ENCODE measurements at regions not wholly inside any gene's neighbourhood (a gene's known extent, or its start where the extent isn't known, plus 50 kb on each side); places are given as distances from the start of the nearest gene placed in this dataset.

DNA sequence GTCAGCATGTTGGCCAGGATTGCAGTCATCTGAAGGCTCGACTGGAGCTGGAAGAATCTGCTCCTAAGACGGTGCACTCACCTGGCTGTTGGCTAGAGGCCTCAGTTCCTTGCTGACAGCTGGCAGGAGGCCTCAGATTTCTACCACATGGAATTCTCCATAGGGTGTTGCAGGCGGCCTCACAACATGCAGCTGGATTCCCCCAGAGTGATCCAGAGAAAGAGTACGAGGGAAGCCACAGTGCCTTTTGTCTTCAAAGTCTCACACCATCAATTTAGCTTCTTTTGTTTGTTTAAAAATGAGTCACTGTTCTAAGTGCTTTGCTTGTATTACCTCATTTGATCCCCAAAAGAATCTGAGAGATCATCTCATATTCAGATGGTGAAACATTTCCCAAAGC is 65.5 kb upstream of the FYN start:
- no peaks in the 10 kb centered on the region for H3K4me1 ChIP-seq
- no peak for DNase-seq
- H3K36me3 ChIP-seq = no peaks in the 10 kb centered on the region
- TF ChIP-seq, protein P1, sequence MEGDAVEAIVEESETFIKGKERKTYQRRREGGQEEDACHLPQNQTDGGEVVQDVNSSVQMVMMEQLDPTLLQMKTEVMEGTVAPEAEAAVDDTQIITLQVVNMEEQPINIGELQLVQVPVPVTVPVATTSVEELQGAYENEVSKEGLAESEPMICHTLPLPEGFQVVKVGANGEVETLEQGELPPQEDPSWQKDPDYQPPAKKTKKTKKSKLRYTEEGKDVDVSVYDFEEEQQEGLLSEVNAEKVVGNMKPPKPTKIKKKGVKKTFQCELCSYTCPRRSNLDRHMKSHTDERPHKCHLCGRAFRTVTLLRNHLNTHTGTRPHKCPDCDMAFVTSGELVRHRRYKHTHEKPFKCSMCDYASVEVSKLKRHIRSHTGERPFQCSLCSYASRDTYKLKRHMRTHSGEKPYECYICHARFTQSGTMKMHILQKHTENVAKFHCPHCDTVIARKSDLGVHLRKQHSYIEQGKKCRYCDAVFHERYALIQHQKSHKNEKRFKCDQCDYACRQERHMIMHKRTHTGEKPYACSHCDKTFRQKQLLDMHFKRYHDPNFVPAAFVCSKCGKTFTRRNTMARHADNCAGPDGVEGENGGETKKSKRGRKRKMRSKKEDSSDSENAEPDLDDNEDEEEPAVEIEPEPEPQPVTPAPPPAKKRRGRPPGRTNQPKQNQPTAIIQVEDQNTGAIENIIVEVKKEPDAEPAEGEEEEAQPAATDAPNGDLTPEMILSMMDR (IDR thresholded peaks at IDR 0.05) = no peak
- TF ChIP-seq POLR2A (IDR thresholded peaks at IDR 0.05) = no peak
- H3K27me3 ChIP-seq = peaks cover 0 to 25% (median 0%) of the 10 kb centered on the region in 4 donors
- no peak overlapping the region for H3K27ac ChIP-seq
- intact Hi-C loops (cut with DNase I) = no loop called here
- H3K4me3 ChIP-seq = no peak overlapping the region
- WGBS, 2 donors = 14 to 41% methylated on average over 3 of the region's 4 CpGs
- H3K9me3 ChIP-seq = no peaks in the 10 kb centered on the region

GRCh38 chr6:111939902-111940301 is 66.7 kb upstream of the FYN start:
- no peak for DNase-seq
- intact Hi-C loops (cut with DNase I) = no loop called here
- no peak for TF ChIP-seq POLR2A (IDR thresholded peaks at IDR 0.05)
- TF ChIP-seq, protein P1 (IDR thresholded peaks at IDR 0.05) = no peak
- Histone ChIP-seq H3K9me3 (no peaks in the 10 kb centered on the region), H3K4me3 (no peak overlapping the region), H3K36me3 (no peaks in the 10 kb centered on the region), H3K4me1 (no peaks in the 10 kb centered on the region), H3K27me3 (peaks cover 0 to 14% (median 0%) of the 10 kb centered on the region in 4 donors), H3K27ac (no peak overlapping the region)
- WGBS, 2 donors = 51 to 68% methylated on average over 2 of the region's 2 CpGs

DNA sequence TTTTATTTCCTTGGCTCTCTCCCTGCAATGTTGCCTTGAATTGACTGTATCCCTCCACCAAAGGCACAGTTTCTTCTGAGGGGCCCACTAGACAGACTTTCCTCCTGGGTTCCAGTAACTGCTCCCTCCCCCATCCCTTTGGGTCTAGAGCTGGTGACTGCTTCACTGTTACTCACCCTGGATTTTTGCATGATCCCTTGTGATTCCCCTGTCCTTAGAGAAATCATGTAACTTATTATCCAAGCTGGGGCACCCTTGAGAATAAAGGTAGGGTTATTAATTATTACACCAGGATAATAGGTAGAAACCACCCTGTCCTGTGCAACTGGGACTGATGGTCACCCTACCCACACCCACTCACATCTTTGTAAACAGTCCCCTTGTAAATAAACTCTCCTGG is 67.5 kb upstream of the FYN start:
- Histone ChIP-seq H3K27ac (no peak overlapping the region), H3K27me3 (peaks cover 0 to 8% (median 0%) of the 10 kb centered on the region in 4 donors), H3K9me3 (no peaks in the 10 kb centered on the region), H3K4me1 (no peaks in the 10 kb centered on the region), H3K4me3 (no peak overlapping the region), H3K36me3 (no peaks in the 10 kb centered on the region)
- DNase-seq = no peak
- TF ChIP-seq, protein P1 (IDR thresholded peaks at IDR 0.05) = no peak
- TF ChIP-seq POLR2A (IDR thresholded peaks at IDR 0.05) = no peak
- intact Hi-C loops (cut with DNase I) = no loop called here

- DNase-seq = no peak
- H3K9me3 ChIP-seq = no peaks in the 10 kb centered on the region
- no peak overlapping the region for H3K27ac ChIP-seq
- TF ChIP-seq, protein P1 (IDR thresholded peaks at IDR 0.05) = no peak
- no peak for TF ChIP-seq POLR2A (IDR thresholded peaks at IDR 0.05)
- H3K4me3 ChIP-seq = no peak overlapping the region
- no peaks in the 10 kb centered on the region for H3K4me1 ChIP-seq
- peaks cover 0 to 8% (median 0%) of the 10 kb centered on the region in 4 donors for H3K27me3 ChIP-seq
- no peaks in the 10 kb centered on the region for H3K36me3 ChIP-seq
- WGBS, 2 donors = 73 to 85% methylated on average over 2 of the region's 2 CpGs
- intact Hi-C loops (cut with DNase I) = no loop called here
Measured at GRCh38 chr6:111941686-111942330, 68.6 kb upstream of the FYN start.

DNA sequence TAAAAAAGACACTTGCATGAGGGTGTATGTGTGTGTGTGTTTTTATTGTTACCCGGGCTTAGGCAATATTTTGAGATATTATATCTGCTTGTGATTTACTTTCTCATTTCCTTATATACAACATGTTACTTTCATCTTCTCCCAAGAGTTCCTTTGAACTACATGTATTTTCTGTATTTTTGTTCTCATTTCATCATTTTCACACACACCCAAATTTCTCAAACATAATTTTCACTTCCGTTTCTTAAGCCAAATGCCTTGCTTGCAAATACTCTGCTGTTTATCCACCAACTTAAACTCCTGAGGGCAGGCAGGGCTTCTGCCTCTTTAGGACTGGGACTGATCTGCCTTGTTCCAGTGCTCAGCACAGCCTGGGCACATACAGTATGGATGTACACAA is 69.3 kb upstream of the FYN start:
- Histone ChIP-seq H3K27me3 (peaks cover 0 to 8% (median 0%) of the 10 kb centered on the region in 4 donors), H3K4me1 (no peaks in the 10 kb centered on the region), H3K9me3 (no peaks in the 10 kb centered on the region), H3K36me3 (no peaks in the 10 kb centered on the region), H3K4me3 (no peak overlapping the region), H3K27ac (no peak overlapping the region)
- intact Hi-C loops (cut with DNase I) = no loop called here
- TF ChIP-seq POLR2A (IDR thresholded peaks at IDR 0.05) = no peak
- TF ChIP-seq, protein P1 (IDR thresholded peaks at IDR 0.05) = no peak
- no peak for DNase-seq
- 73 to 78% methylated on average over 2 of the region's 2 CpGs for WGBS, 2 donors
